ENCODE measurements at regions not wholly inside any gene's neighbourhood (a gene's known extent, or its start where the extent isn't known, plus 50 kb on each side); places are given as distances from the start of the nearest gene placed in this dataset.

- Histone ChIP-seq H3K27ac (no peak overlapping the region), H3K36me3 (no peaks in the 10 kb centered on the region), H3K4me3 (no peak overlapping the region), H3K9me3 (no peaks in the 10 kb centered on the region), H3K4me1 (no peaks in the 10 kb centered on the region), H3K27me3 (no peaks in the 10 kb centered on the region)
- TF ChIP-seq CTCF (IDR thresholded peaks at IDR 0.05) (no peak), POLR2A (IDR thresholded peaks at IDR 0.05) (no peak)
- DNase-seq, result no peak
These were observed 302.5 kb upstream of the SLITRK5 start for GRCh38 chr13:87368639-87369038.

GRCh38 chr13:87376081-87376480 lies 295.1 kb upstream of the SLITRK5 start:
- Histone ChIP-seq H3K4me1 (no peaks in the 10 kb centered on the region), H3K36me3 (no peaks in the 10 kb centered on the region), H3K27me3 (no peaks in the 10 kb centered on the region), H3K4me3 (no peak overlapping the region), H3K9me3 (no peaks in the 10 kb centered on the region), H3K27ac (no peak overlapping the region)
- no peak for TF ChIP-seq POLR2A (IDR thresholded peaks at IDR 0.05)
- TF ChIP-seq CTCF (IDR thresholded peaks at IDR 0.05), result no peak
- DNase-seq, result no peak

- TF ChIP-seq POLR2A (IDR thresholded peaks at IDR 0.05) (no peak), CTCF (IDR thresholded peaks at IDR 0.05) (no peak)
- no peak for DNase-seq
- H3K4me3 ChIP-seq, result no peak overlapping the region
- H3K4me1 ChIP-seq, result no peaks in the 10 kb centered on the region
- H3K36me3 ChIP-seq, result no peaks in the 10 kb centered on the region
- no peaks in the 10 kb centered on the region for H3K9me3 ChIP-seq
- H3K27ac ChIP-seq, result no peak overlapping the region
- no peaks in the 10 kb centered on the region for H3K27me3 ChIP-seq
These were observed 287.1 kb upstream of the SLITRK5 start for GRCh38 chr13:87384099-87384498.

GRCh38 chr13:87393358-87393757 lies 277.8 kb upstream of the SLITRK5 start:
- no peak for DNase-seq

GRCh38 chr13:87398047-87398446 lies 273.1 kb upstream of the SLITRK5 start:
- Histone ChIP-seq H3K4me1 (no peaks in the 10 kb centered on the region), H3K27ac (no peak overlapping the region), H3K9me3 (no peaks in the 10 kb centered on the region), H3K36me3 (no peaks in the 10 kb centered on the region), H3K4me3 (no peak overlapping the region), H3K27me3 (no peaks in the 10 kb centered on the region)
- no peak for DNase-seq
- no peak for TF ChIP-seq CTCF (IDR thresholded peaks at IDR 0.05)
- no peak for TF ChIP-seq POLR2A (IDR thresholded peaks at IDR 0.05)

More at GRCh38 chr13:87393358-87393757, 277.8 kb upstream of the SLITRK5 start:
- Histone ChIP-seq H3K9me3 (no peaks in the 10 kb centered on the region), H3K4me1 (no peaks in the 10 kb centered on the region), H3K4me3 (no peak overlapping the region), H3K36me3 (no peaks in the 10 kb centered on the region), H3K27me3 (no peaks in the 10 kb centered on the region), H3K27ac (no peak overlapping the region)
- no peak for TF ChIP-seq CTCF (IDR thresholded peaks at IDR 0.05)
- no peak for TF ChIP-seq POLR2A (IDR thresholded peaks at IDR 0.05)

- no peak for TF ChIP-seq POLR2A (IDR thresholded peaks at IDR 0.05)
- TF ChIP-seq CTCF (IDR thresholded peaks at IDR 0.05), result no peak
- no peaks in the 10 kb centered on the region for H3K9me3 ChIP-seq
- no peaks in the 10 kb centered on the region for H3K4me1 ChIP-seq
- H3K27me3 ChIP-seq, result no peaks in the 10 kb centered on the region
- H3K27ac ChIP-seq, result no peak overlapping the region
- DNase-seq, result no peak
- H3K4me3 ChIP-seq, result no peak overlapping the region
- H3K36me3 ChIP-seq, result no peaks in the 10 kb centered on the region
These were observed 267.3 kb upstream of the SLITRK5 start for GRCh38 chr13:87403748-87404432.
